Upper lobe of right lung (tissue), 1 donor: ENCODE measurements at regions not wholly inside any gene's neighbourhood (a gene's known extent, or its start where the extent isn't known, plus 50 kb on each side); places are given as distances from the start of the nearest gene placed in this dataset.

Source experiments
- ATAC-seq: fragments of 200-7000 bp; cut with Tn5 transposase; one replicate; pipeline ENCODE4 v1.9.1; 2020; ENCODE audit warnings: mild to moderate bottlenecking, moderate library complexity
- DNase-seq: peaks from one replicate; pipeline ENCODE4 v3.0.0-alpha.2; 2020
- H3K27ac ChIP-seq: fragments of 200-600 bp; one replicate; pipeline ENCODE4 v1.8.0; 2022
- H3K27me3 ChIP-seq: fragments of 200-600 bp; one replicate; pipeline ENCODE4 v1.8.0; 2022; ENCODE audit warnings: mild to moderate bottlenecking
- H3K36me3 ChIP-seq: fragments of 200-600 bp; one replicate; pipeline ENCODE4 v1.8.0; 2022
- H3K4me1 ChIP-seq: fragments of 200-600 bp; one replicate; pipeline ENCODE4 v1.8.0; 2022
- H3K4me3 ChIP-seq: fragments of 200-600 bp; one replicate; pipeline ENCODE4 v1.8.0; 2022; ENCODE audit warnings: mild to moderate bottlenecking
- H3K9me3 ChIP-seq: fragments of 200-600 bp; one replicate; pipeline ENCODE4 v1.8.0; 2022
- CTCF ChIP-seq: fragments of 200-600 bp; IDR thresholded peaks from one replicate; pipeline ENCODE4 v1.8.0; 2022; ENCODE audit warnings: antibody characterized with exemption
- intact Hi-C: fragments of 100-400 bp; cut with DNase I; formaldehyde crosslinking; loops from one replicate; pipeline ENCODE4 v1.11.0; 2022
- donor health status: DM: no; HTN: yes; CAD: no; lungs with severe emphysema.

- Histone ChIP-seq H3K4me3 (no peak overlapping the region), H3K36me3 (no peaks in the 10 kb centered on the region), H3K9me3 (no peaks in the 10 kb centered on the region), H3K27me3 (no peaks in the 10 kb centered on the region), H3K4me1 (no peaks in the 10 kb centered on the region), H3K27ac (no peak overlapping the region)
- ATAC-seq = no peak
- DNase-seq = no peak
- no peak for TF ChIP-seq CTCF
- intact Hi-C loops = no loop called here
Measured at GRCh38 chr13:52933547-52934210, 85.2 kb upstream of the PCDH8 start.

GRCh38 chr13:52933099-52933498, 84.7 kb upstream of the PCDH8 start:
- Histone ChIP-seq H3K9me3 (no peaks in the 10 kb centered on the region), H3K27me3 (no peaks in the 10 kb centered on the region), H3K36me3 (no peaks in the 10 kb centered on the region), H3K27ac (no peak overlapping the region), H3K4me1 (no peaks in the 10 kb centered on the region), H3K4me3 (no peak overlapping the region)
- TF ChIP-seq CTCF = no peak
- no peak for DNase-seq
- intact Hi-C loops = no loop called here
- ATAC-seq = no peak

- intact Hi-C loops = no loop called here
- TF ChIP-seq CTCF = no peak
Measured at GRCh38 chr13:52932649-52933048, 84.2 kb upstream of the PCDH8 start.

GRCh38 chr13:52931539-52932431, 83.3 kb upstream of the PCDH8 start:
- no peak overlapping the region for H3K27ac ChIP-seq
- no peak overlapping the region for H3K4me3 ChIP-seq
- no peaks in the 10 kb centered on the region for H3K4me1 ChIP-seq
- no peaks in the 10 kb centered on the region for H3K9me3 ChIP-seq
- no peaks in the 10 kb centered on the region for H3K36me3 ChIP-seq
- no peak for ATAC-seq
- intact Hi-C loops = no loop called here
- no peak for TF ChIP-seq CTCF
- DNase-seq = no peak
- no peaks in the 10 kb centered on the region for H3K27me3 ChIP-seq

More at GRCh38 chr13:52932649-52933048, 84.2 kb upstream of the PCDH8 start:
- Histone ChIP-seq H3K36me3 (no peaks in the 10 kb centered on the region), H3K4me3 (no peak overlapping the region), H3K4me1 (no peaks in the 10 kb centered on the region), H3K27ac (no peak overlapping the region), H3K9me3 (no peaks in the 10 kb centered on the region), H3K27me3 (no peaks in the 10 kb centered on the region)
- DNase-seq = no peak
- no peak for ATAC-seq

- Histone ChIP-seq H3K9me3 (no peaks in the 10 kb centered on the region), H3K4me3 (no peak overlapping the region), H3K36me3 (no peaks in the 10 kb centered on the region), H3K4me1 (no peaks in the 10 kb centered on the region), H3K27me3 (no peaks in the 10 kb centered on the region), H3K27ac (no peak overlapping the region)
- intact Hi-C loops = no loop called here
- TF ChIP-seq CTCF = no peak
- DNase-seq (no peak), ATAC-seq (no peak)
Measured at GRCh38 chr13:52931131-52931530, 82.7 kb upstream of the PCDH8 start.
